Fibroblast of lung (primary cell): ENCODE measurements at regions not wholly inside any gene's neighbourhood (a gene's known extent, or its start where the extent isn't known, plus 50 kb on each side); places are given as distances from the start of the nearest gene placed in this dataset.
"Not testable (repeated sequence)": the region's sequence is repeated elsewhere in the genome, so short reads cannot be mapped to it uniquely, and the experiment has no call there.

Experiments
- CTCF ChIP-seq, 2 donors: IDR thresholded peaks in 1 of 2; conservative IDR thresholded peaks in 1 of 2; 1 replicate in 1 of 2; 2 replicates in 1 of 2; pipeline ENCODE4 v1.5.1; 2011 to 2012; ENCODE audit warnings: low read length in 2 of 2, control low read depth in 1 of 2, inconsistent platforms in 1 of 2, low read depth in 1 of 2, mild to moderate bottlenecking in 1 of 2
- EZH2 ChIP-seq: IDR thresholded peaks from 2 replicates; pipeline ENCODE4 v1.5.1; 2012; ENCODE audit warnings: low read length, control low read depth, mild to moderate bottlenecking; ENCODE audit errors: missing control alignments

- TF ChIP-seq CTCF (conservative IDR thresholded peaks at IDR 0.05 in 1 of 2, IDR thresholded peaks at IDR 0.05 in 1 of 2; ENCODE audit: low read depth in 1 of 2, low read length in 2 of 2); EZH2: not testable (repeated sequence)
Measured at GRCh38 chr19:37320988-37321387, 49.9 kb upstream of the ZNF527 start.
